Body of pancreas (tissue), 4 donors: ENCODE measurements at regions not wholly inside any gene's neighbourhood (a gene's known extent, or its start where the extent isn't known, plus 50 kb on each side); places are given as distances from the start of the nearest gene placed in this dataset.

Source experiments
- POLR2A ChIP-seq, 3 donors: fragments of 450-650 bp; IDR thresholded peaks; one replicate each; pipeline ENCODE4 v1.6.1; 2016; ENCODE audit warnings: antibody characterized with exemption in 3 of 3, mild to moderate bottlenecking in 2 of 3
- TF ChIP-seq, protein P1 (sequence below), 7 experiments: fragments of 450-650 bp in 4 of 7; fragments of 200-600 bp in 3 of 7; sonication (generic) in 3 of 7; IDR thresholded peaks; one replicate each; pipeline ENCODE4 v1.5.1; 2016 to 2019; ENCODE audit warnings: antibody characterized with exemption in 7 of 7

DNA sequence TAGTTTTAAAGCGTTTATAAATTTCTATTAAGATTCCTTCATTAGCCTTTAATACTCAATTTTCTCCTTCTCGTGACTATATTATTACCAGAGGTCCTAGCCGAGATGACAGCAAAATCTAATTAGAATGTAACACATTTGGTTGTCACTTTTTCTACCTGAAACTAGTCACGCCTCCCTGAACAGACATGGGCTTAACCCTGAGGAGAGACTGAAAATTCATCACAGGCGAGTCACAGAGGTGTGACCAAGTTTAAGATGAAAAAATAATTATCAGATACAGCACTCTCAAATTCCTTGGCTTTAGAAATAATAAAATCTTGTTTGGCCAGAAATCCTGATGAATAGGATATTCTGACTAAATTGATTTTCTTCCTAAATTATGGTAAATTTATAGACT lies 834.4 kb upstream of the SLC39A10 start:
- TF ChIP-seq, protein P1, sequence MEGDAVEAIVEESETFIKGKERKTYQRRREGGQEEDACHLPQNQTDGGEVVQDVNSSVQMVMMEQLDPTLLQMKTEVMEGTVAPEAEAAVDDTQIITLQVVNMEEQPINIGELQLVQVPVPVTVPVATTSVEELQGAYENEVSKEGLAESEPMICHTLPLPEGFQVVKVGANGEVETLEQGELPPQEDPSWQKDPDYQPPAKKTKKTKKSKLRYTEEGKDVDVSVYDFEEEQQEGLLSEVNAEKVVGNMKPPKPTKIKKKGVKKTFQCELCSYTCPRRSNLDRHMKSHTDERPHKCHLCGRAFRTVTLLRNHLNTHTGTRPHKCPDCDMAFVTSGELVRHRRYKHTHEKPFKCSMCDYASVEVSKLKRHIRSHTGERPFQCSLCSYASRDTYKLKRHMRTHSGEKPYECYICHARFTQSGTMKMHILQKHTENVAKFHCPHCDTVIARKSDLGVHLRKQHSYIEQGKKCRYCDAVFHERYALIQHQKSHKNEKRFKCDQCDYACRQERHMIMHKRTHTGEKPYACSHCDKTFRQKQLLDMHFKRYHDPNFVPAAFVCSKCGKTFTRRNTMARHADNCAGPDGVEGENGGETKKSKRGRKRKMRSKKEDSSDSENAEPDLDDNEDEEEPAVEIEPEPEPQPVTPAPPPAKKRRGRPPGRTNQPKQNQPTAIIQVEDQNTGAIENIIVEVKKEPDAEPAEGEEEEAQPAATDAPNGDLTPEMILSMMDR (IDR thresholded peaks at IDR 0.05), result no peak
- TF ChIP-seq POLR2A (IDR thresholded peaks at IDR 0.05), result no peak
